HCT116 (cell line): ENCODE measurements at regions not wholly inside any gene's neighbourhood (a gene's known extent, or its start where the extent isn't known, plus 50 kb on each side); places are given as distances from the start of the nearest gene placed in this dataset.

Source experiments
- ATAC-seq: fragments of 200-7000 bp; cut with Tn5 transposase; 2 replicates; pipeline ENCODE4 v1.9.1; 2020; ENCODE audit warnings: mild to moderate bottlenecking, moderate library complexity
- BruUV-seq: library from RNA; stranded (reverse); fragments of 400-500 nt; replicated peaks from 2 replicates; lab custom pipeline; 2021; lab: Mats Ljungman, UMichigan
- CTCF ChIA-PET: fragments of 300-600 bp; sonication (Branson Sonifier 250); formaldehyde crosslinking; loops from one replicate; lab custom pipeline; 2021; ENCODE audit warnings: antibody characterized with exemption; lab: Charles Lee
- POLR2A ChIA-PET: fragments of 300-600, 350-600 bp; sonication (Branson Sonifier 250); formaldehyde crosslinking; loops from one replicate; lab custom pipeline; 2021; ENCODE audit warnings: antibody characterized with exemption; lab: Charles Lee
- RAD21 ChIA-PET, 2 experiments: fragments of 300-600 bp; sonication (Branson Sonifier 250); formaldehyde crosslinking; loops; one replicate each; lab custom pipeline; 2023; ENCODE audit warnings: low total read pairs in 2 of 2; ENCODE audit not compliant: uncharacterized antibody in 2 of 2, unreplicated experiment in 2 of 2, low non-redundant PET in 1 of 2; lab: Charles Lee
- DNase-seq: peaks from one replicate; pipeline ENCODE4 v3.0.0-alpha.2; 2010; ENCODE audit warnings: low read depth, low spot score
- H2AFZ ChIP-seq: fragments of 200-600 bp; shearing (Covaris generic), sonication (generic); 2 replicates; pipeline ENCODE4 v1.6.1; 2017; ENCODE audit warnings: low read depth, mixed run types, mixed read lengths, antibody characterized with exemption, low read length; ENCODE audit not compliant: poor library complexity, severe bottlenecking
- H3K27ac ChIP-seq: 2 replicates; pipeline ENCODE4 v1.5.1; 2012; ENCODE audit warnings: low read depth, low read length
- H3K27me3 ChIP-seq: fragments of 200-600 bp; sonication (generic); 2 replicates; pipeline ENCODE4 v1.6.1; 2016; ENCODE audit warnings: mixed run types, low read length, mixed read lengths; ENCODE audit not compliant: insufficient read depth
- H3K36me3 ChIP-seq, 2 experiments: fragments of 200-500 bp in 1 of 2; fragments of 200-600 bp in 1 of 2; sonication (Bioruptor generic) in 1 of 2; sonication (generic) in 1 of 2; 2 replicates each; pipeline versions ENCODE4 v1.5.1 to v1.6.1; 2014 to 2016; ENCODE audit warnings: low read length in 2 of 2, inconsistent platforms in 1 of 2, mixed read lengths in 1 of 2, mixed run types in 1 of 2; ENCODE audit not compliant: insufficient read depth in 2 of 2, control insufficient read depth in 1 of 2
- H3K4me1 ChIP-seq, 2 experiments: fragments of 200-600 bp in 1 of 2; sonication (generic) in 1 of 2; 2 replicates each; pipeline versions ENCODE4 v1.5.1 to v1.6.1; 2012 to 2017; ENCODE audit warnings: low read length in 2 of 2, inconsistent platforms in 1 of 2, mild to moderate bottlenecking in 1 of 2, mixed read lengths in 1 of 2, mixed run types in 1 of 2, moderate library complexity in 1 of 2; ENCODE audit not compliant: insufficient read depth in 2 of 2, control insufficient read depth in 1 of 2
- H3K4me2 ChIP-seq: fragments of 200-600 bp; sonication (generic); 2 replicates; pipeline ENCODE4 v1.6.1; 2017; ENCODE audit warnings: mixed run types, low read length, mixed read lengths
- H3K4me3 ChIP-seq, 2 experiments: fragments of 200-600 bp in 1 of 2; sonication (generic) in 1 of 2; replicated peaks in 1 of 2; 2 replicates each; pipeline ENCODE4 v1.5.1; 2011 to 2016; ENCODE audit warnings: low read length in 2 of 2, control low read depth in 1 of 2, low read depth in 1 of 2, mild to moderate bottlenecking in 1 of 2, mixed read lengths in 1 of 2, mixed run types in 1 of 2
- H3K79me2 ChIP-seq: fragments of 200-600 bp; sonication (generic); 2 replicates; pipeline ENCODE4 v1.6.1; 2017; ENCODE audit warnings: mild to moderate bottlenecking, mixed run types, low read length, moderate library complexity, mixed read lengths; ENCODE audit not compliant: insufficient read depth
- H3K9ac ChIP-seq: fragments of 200-600 bp; sonication (generic); 2 replicates; pipeline ENCODE4 v1.6.1; 2016; ENCODE audit warnings: low read length, mixed read lengths
- H3K9me2 ChIP-seq: fragments of 200-600 bp; sonication (generic), shearing (Covaris generic); 2 replicates; pipeline ENCODE4 v1.6.1; 2017; ENCODE audit warnings: mixed run types, mild to moderate bottlenecking, moderate library complexity; ENCODE audit not compliant: insufficient read depth
- H3K9me3 ChIP-seq, 2 experiments: fragments of 200-500 bp in 1 of 2; fragments of 200-600 bp in 1 of 2; sonication (Bioruptor generic) in 1 of 2; sonication (generic) in 1 of 2; 2 replicates each; pipeline ENCODE4 v1.6.1; 2014 to 2017; ENCODE audit warnings: low read length in 2 of 2, mixed read lengths in 2 of 2, inconsistent platforms in 1 of 2, low read depth in 1 of 2, mild to moderate bottlenecking in 1 of 2, mixed run types in 1 of 2, moderate library complexity in 1 of 2; ENCODE audit not compliant: control insufficient read depth in 1 of 2, insufficient read depth in 1 of 2
- H4K20me1 ChIP-seq: fragments of 200-600 bp; sonication (generic), shearing (Covaris generic); 2 replicates; pipeline ENCODE4 v1.6.1; 2017; ENCODE audit warnings: mixed run types, mild to moderate bottlenecking, moderate library complexity; ENCODE audit not compliant: insufficient read depth
- CTCF ChIP-seq, 3 experiments: fragments of 200-600 bp in 1 of 3; sonication (generic) in 1 of 3; IDR thresholded peaks in 2 of 3; conservative IDR thresholded peaks in 1 of 3; 2 replicates each; pipeline ENCODE4 v1.5.1; 2012 to 2017; ENCODE audit warnings: low read depth in 2 of 3, low read length in 2 of 3, antibody characterized with exemption in 1 of 3, borderline replicate concordance in 1 of 3, control low read depth in 1 of 3, mild to moderate bottlenecking in 1 of 3, mixed read lengths in 1 of 3, mixed run types in 1 of 3, moderate library complexity in 1 of 3; ENCODE audit not compliant: insufficient read depth in 1 of 3
- FOSL1 ChIP-seq: IDR thresholded peaks from 2 replicates; pipeline ENCODE4 v1.6.1; 2012; ENCODE audit warnings: low read depth
- JUND ChIP-seq: IDR thresholded peaks from 2 replicates; pipeline ENCODE4 v1.6.1; 2012
- MAX ChIP-seq: IDR thresholded peaks from 2 replicates; pipeline ENCODE4 v1.6.1; 2012
- POLR2A ChIP-seq: IDR thresholded peaks from 2 replicates; pipeline ENCODE4 v1.7.0; 2011; ENCODE audit warnings: borderline replicate concordance; ENCODE audit not compliant: insufficient read depth, insufficient read length; ENCODE audit errors: extremely low read depth
- RAD21 ChIP-seq: IDR thresholded peaks from 2 replicates; pipeline ENCODE4 v1.6.1; 2012; ENCODE audit warnings: low read depth, mild to moderate bottlenecking
- REST ChIP-seq: IDR thresholded peaks from 2 replicates; pipeline ENCODE4 v1.6.1; 2012; ENCODE audit warnings: low read depth
- SP1 ChIP-seq: IDR thresholded peaks from 2 replicates; pipeline ENCODE4 v1.6.1; 2012; ENCODE audit warnings: low read depth
- SRF ChIP-seq: IDR thresholded peaks from 2 replicates; pipeline ENCODE4 v1.6.1; 2012; ENCODE audit warnings: low read depth
- TCF7L2 ChIP-seq: IDR thresholded peaks from 2 replicates; pipeline ENCODE4 v1.7.0; 2011; ENCODE audit warnings: borderline replicate concordance, inconsistent platforms; ENCODE audit not compliant: insufficient read depth, insufficient read length; ENCODE audit errors: extremely low read depth
- YY1 ChIP-seq: IDR thresholded peaks from 2 replicates; pipeline ENCODE4 v1.6.1; 2011; ENCODE audit warnings: low read length, low read depth, moderate library complexity, mild to moderate bottlenecking; ENCODE audit not compliant: insufficient replicate concordance; ENCODE audit errors: extremely low read depth
- ZBTB33 ChIP-seq: IDR thresholded peaks from 2 replicates; pipeline ENCODE4 v1.6.1; 2011; ENCODE audit warnings: mild to moderate bottlenecking, low read length, moderate library complexity; ENCODE audit not compliant: insufficient replicate concordance; ENCODE audit errors: extremely low read depth
- ZFX ChIP-seq: fragments of 450-650 bp; IDR thresholded peaks from 2 replicates; pipeline ENCODE4 v1.6.1; 2017
- ZNF274 ChIP-seq: fragments of 200-500 bp; sonication (Bioruptor generic); IDR thresholded peaks from 2 replicates; pipeline ENCODE4 v1.6.1; 2014; ENCODE audit warnings: mild to moderate bottlenecking, low read depth, low read length, inconsistent platforms
- intact Hi-C: fragments of 100-400 bp; cut with micrococcal nuclease; formaldehyde crosslinking; loops from 2 replicates; pipeline ENCODE4 v1.10.0; 2022

GRCh38 chr3:74214286-74214685 is 400.2 kb downstream of the CNTN3 start:
- H3K27me3 ChIP-seq: no peaks in the 10 kb centered on the region

More at GRCh38 chr3:74214286-74214685, 400.2 kb downstream of the CNTN3 start:
- DNase-seq (no peak), ATAC-seq (no peak)
- POLR2A ChIA-PET: no interaction called here
- no peaks in the 10 kb centered on the region for H4K20me1 ChIP-seq
- H2AFZ ChIP-seq: no peak overlapping the region
- H3K27ac ChIP-seq: no peak overlapping the region
- H3K4me3 ChIP-seq: no peak overlapping the region
- CTCF ChIA-PET: no interaction called here
- H3K4me1 ChIP-seq: no peaks in the 10 kb centered on the region
- BruUV-seq: no TSS peak
- TF ChIP-seq MAX (no peak), SRF (no peak), RAD21 (no peak), ZFX (no peak), ZBTB33 (no peak), CTCF (IDR thresholded peaks at IDR 0.05 in 2 of 3, conservative IDR thresholded peaks at IDR 0.05 in 1 of 3; ENCODE audit: borderline replicate concordance in 1 of 3, insufficient read depth in 1 of 3, low read depth in 2 of 3, low read length in 2 of 3) (no peak), YY1 (no peak), REST (no peak), ZNF274 (no peak), SP1 (no peak), TCF7L2 (no peak), FOSL1 (no peak), JUND (no peak), POLR2A (no peak)
- TF ChIP-seq, all 23 proteins: peak for 0
- intact Hi-C loops: no loop called here
- RAD21 ChIA-PET: no interaction called here
- Histone ChIP-seq H3K4me2 (no peak overlapping the region), H3K9me3 (peaks cover 4 to 23% of the 10 kb centered on the region in 2 experiments; a peak in 2 of 4 replicates), H3K9me2 (no peaks in the 10 kb centered on the region), H3K36me3 (no peaks in the 10 kb centered on the region), H3K79me2 (no peaks in the 10 kb centered on the region), H3K9ac (no peak overlapping the region)
